Occipital lobe (tissue), 1 donor: ENCODE measurements at regions not wholly inside any gene's neighbourhood (a gene's known extent, or its start where the extent isn't known, plus 50 kb on each side); places are given as distances from the start of the nearest gene placed in this dataset.
A peak's percentile ranks its signal among the peaks of the same experiment; 100 is the strongest.

Experiments used
- DNase-seq: peaks from one replicate; lab custom pipeline; 2025; lab: John Stamatoyannopoulos, UW

DNA sequence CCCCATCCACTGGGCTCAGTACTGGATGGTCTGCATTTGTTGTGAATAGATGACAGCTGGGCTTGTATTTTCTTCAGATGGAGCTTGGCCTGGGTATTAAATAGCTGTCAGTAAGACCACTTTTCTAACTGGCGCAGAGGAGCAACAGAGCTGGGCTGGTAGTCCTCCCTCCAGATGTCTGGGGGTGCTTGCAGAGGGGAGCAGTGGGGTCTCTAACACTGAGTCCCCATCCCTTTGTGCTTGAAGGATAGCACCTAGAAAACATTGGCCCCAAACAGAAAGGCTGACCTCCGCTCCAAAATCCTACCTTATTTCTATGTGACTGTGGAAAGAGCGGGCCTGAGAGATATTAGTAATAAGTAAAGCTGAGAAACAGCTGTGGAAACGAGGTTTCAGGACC is 131.6 kb upstream of the E2F8 start:
- no peak for DNase-seq

DNA sequence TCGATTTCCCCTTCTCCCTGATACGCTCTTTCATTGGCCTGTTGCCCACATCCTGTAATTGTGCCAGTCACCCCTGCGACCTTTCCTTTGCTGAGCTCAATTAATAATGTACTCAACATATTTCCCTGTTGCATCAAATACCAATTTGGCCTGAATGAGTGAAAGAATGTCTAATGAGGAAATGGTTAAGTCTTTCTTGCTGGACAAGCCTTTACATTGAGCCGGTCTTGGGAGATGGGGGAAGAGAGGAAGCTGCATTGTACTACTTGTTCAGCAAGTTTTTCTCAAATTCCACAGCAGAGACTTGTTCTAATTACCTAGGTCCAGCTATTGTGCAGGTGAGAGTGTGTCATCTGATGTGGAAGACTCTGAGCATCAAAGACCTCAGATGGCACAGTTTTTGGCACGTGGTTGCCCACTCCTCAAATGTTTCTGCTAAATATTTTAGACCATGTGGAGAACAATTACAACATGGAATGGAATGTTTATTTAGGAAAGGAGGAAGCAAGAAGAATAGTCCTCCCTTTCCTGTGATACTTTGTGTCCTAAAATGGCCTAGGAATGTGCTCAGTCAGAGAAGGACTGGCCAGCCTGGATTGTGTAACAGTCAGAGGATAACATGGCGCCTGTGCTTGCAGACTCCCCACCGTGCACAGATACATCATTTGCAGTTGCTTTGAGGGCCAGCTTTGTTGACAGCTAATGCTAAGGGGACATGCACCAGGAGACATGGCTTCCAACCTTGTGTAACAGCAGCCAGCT is 129.5 kb upstream of the E2F8 start:
- DNase-seq, result no peak

DNA sequence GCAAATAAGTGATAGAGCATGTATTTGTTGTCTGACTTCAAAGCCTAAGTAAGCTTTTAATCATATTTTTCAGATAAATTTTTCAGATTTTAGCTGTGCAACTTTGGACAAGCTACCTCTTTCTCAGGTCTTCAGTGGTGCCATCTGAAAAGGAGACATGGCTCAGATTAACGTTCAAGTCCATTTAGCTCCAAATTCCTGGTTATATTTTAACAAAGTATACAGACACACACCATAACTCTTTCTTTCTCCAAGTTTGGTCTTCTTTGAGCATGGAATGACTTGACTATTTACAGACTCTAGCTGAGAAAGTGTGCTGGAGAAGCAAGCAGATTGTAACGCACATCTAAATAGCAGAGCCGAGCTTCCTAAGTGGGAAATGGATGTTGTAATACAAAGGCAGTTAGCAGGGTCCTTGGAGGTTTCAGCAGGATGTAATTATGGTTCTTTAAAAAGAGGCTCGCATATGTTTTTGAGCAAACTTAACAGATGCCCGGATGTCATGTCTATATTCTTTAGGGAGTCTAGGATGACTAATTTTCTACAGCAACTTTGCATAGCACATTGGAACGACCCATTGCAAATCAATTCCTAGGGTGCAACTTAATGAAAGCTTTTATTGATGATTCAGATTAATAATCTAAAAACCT is 128.1 kb upstream of the E2F8 start:
- DNase-seq, result no peak

DNA sequence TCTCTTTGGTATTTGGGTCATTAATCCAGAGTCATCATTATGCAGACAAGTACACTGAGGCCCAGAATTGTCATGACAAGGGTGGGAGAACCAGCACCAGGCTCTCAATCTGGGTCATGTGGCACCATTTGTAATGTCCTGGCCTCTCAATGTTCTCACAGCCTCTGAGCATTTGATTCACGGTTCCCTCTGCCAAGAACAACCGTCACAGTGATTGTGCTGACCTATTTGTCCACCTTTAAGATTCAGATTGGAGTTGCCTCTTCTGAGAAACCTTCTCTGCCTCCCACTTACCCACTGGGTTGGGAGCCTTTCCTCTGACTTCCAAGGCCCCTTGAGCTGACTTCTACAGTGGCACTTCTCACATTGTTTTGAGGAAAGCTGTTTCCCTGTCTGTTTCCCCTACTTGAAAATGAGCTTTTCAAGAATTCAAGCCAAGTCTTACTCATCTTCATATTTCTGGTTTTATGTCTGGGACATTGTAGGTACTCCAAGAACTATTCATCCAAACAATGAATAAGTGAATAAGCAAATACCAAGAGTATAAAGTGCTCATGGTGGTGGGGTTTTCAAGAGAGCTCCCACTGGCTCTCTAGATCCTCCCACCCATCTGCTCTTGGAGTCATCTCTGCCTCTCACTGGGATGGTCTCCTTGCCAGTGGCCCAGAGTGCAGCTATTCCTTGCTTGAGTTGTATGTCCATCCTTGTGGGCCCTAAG is 126.4 kb upstream of the E2F8 start:
- DNase-seq, result no peak

DNA sequence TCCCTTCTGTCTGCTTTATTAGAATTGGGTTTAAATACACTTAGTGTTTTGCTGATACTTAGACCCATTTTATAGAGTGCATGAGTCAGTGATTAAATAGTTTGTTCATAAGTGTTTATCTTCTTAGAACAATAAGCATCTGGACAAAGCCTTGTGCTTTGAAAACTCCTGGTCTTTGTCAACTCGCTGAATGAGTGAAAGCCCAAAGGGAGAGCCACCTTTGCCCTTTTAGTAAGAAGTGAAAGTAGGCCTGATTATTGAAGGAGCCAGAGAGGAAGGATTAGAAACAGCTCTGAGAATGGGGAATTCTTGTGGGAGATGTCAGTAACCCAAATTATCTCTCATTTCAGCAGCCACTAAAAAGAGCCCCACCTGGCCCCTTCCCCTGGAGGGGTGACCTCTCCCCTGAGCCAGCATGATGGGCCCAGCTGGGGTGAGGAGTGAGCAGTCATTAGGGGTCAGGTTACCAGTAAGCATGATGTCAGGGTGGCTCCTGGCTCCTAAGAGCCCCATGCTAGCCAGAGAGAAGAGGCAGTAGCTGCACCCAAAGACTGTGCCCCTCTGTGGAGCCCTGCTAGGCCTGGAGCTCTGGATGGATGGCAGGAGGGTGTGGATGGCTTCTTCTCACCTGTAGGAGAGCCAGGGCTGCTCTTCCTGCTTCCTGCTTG is 125.1 kb upstream of the E2F8 start:
- DNase-seq, result no peak

DNA sequence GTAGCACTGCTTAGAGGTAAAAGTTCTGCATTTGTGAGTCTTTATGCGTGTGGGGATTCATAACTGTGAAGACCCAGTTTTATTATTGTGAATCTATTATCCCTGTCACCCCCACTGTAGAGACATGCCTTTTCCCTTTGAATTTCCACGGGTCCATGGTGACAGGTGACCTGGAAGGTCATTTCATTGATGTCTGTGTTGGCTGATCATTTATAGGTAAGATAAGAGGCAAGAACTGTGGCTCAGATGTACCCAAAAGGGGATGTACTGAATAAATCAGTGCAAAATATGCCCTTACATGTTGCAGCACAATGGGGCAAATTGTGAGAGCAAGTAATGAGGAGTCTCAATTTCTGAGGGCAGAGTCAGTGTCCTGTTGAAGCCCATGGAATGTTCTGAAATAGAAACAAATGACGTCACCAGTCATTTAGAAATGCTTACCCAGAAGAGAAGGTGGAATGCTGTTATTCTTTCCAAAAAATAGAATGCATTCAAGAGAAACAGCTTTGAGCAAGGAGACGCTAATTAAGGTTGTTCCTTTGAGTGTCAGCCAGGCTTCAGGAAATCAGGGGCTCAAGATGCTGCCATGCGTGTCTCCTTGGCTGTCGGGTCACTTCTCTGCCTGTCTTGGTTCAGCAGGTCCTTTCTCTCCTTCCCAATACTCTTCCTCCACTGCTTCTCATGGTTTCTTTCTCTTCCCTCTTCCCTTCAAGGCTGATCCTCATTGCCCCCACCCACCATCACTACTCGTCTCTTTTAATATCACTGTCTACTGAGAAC is 118.7 kb upstream of the E2F8 start:
- no peak for DNase-seq

DNA sequence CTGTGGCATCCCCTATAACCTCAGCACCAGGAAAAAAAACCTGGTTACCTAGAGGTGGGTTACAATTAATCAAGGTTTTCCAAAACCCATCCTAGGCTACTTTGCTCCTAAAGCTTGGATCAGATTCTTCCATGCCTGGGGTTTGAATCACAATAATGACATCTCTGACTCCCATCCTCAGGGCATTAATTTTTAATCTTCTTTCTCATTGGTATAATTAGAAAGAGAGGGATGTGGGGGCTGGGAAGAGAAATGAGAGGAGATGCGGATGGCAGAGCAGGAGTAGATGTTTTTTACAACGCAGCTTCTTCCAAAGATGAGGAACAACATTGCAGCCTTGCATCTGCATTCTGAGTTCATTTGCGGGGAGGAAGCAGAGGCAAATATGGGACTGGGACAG is 117.2 kb upstream of the E2F8 start:
- DNase-seq, result no peak

DNA sequence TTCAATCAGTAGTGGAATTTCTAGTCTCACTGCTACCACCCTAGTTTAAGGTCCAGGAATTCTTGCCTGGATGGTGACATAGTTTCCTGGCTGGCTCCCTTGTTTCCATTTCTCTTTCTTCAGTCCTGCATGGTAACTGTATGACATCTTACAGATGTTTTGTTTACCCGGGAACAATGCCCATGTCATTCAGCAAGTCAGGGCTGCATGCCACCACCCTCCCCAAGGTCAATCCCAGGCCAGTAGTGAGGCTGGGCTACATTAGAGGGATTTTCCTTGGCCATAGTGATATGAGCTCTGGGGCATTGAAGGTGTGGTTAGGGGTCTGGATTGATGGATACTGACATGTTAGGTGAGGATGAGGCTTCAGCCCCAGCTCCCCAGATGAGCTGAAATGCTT is 114.9 kb upstream of the E2F8 start:
- no peak for DNase-seq

DNA sequence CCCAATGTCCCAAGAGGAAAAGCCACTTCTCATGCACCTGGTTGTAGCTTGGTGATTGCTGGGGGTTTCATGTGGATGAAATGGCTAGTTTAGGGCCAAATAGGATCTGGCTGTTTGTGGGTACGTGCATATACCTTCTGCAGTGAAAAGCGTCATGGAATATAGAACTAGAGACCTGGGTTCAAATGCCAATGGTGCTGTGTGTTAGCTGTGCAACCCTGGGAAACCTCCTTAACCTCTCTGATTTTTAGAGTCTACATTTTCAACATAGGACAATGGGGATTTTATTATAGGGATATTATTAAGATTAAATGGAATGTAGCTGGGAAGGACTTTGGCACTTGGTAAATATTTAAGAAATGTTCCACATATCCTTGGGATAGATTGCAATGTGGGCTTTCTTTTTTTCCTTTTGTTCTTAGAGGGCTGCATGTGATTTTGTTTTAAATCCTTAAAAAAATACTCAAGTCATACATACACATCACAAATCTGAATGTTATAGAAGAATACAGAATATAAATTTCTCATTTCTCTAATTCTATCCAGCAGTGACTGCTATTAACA is 112.6 kb upstream of the E2F8 start:
- no peak for DNase-seq

DNA sequence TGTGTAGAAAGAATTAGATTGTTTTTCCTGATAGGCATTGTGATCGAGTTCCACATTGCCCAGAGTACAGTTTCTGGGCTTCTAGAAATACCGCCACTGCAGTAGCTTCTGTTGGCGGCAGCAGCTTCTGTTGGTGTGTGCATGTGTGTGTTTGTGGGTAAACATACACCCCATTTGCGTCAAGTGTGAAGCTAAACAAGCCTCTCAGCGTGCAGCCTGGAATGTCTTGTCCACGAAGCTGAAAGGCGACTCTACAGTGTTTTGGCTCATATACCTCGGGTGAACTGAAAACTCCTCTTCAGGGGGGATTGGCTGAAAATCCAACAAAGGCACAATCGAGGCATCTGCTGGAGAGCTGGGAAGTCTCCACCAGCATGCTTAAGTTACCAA is 112.0 kb upstream of the E2F8 start:
- DNase-seq, result no peak

DNA sequence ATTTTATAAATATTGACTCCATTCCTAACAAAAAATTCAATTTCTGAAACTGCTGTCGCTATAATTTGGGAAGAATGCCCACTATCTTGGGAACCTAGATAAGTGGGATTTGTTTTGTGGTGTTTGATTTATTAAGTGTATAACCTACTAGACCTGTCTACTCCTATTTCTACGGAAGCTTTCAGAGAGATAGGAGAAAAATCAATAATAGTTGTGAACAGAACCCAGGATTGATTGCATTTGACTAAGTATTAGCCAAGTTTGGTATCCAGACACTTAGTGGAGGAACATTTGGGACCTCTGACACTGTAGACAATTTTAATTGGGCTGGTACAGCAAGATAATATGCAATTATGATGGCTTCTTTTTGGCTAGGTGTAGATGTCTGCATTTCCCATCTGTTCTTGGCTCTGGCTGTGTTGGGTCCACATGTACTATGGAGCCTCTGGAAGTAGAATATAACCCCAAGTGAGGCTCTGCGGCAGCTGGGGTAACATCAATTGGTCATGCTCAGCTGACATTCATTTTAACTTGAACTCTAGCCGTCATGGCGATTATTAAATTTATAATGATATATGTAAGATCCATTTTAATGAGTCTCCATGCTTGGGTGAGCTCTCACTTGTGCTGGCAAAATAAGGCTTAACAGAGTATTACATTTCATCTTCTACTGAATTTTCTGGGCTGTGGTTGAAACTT is 111.5 kb upstream of the E2F8 start:
- DNase-seq, result no peak

DNA sequence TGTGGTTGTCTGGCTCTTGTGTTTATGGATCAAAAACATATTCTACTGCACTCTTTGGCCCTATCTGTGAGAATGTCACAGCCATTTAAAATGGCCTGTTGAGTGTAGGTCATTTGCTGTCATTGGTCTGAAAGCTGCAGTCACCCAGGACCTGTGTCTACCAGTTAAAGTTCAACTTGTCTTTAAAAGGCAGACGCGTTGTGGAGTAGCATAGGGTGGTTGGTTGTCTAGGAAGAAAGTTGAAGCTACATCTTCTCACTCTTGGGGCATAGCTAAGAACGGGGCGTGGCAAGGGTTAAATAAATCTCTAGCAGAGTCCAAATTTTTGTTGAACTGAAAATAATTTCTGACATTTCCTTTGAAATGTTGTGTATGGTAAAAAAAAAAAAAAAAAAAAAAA is 110.7 kb upstream of the E2F8 start:
- no peak for DNase-seq

DNA sequence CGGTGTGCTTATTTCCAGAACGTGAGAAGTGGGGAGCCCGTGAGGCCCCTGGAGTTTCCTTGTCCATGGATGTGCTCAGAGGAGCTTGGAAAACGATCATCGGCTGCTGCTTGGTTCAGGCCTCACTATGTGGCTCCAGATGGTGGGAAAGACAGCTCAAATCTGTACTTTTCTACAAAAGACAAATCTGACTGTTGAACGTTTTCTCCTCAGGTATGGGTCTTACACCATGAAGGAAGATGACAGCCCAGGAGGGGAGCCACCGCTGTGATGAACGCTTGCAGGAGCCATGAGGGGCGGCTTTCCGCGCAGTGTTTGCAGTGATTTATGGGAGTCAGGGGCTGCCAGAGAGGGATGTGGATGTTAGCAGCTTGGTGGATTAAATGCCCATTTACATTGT is 109.4 kb upstream of the E2F8 start:
- DNase-seq, result no peak

DNA sequence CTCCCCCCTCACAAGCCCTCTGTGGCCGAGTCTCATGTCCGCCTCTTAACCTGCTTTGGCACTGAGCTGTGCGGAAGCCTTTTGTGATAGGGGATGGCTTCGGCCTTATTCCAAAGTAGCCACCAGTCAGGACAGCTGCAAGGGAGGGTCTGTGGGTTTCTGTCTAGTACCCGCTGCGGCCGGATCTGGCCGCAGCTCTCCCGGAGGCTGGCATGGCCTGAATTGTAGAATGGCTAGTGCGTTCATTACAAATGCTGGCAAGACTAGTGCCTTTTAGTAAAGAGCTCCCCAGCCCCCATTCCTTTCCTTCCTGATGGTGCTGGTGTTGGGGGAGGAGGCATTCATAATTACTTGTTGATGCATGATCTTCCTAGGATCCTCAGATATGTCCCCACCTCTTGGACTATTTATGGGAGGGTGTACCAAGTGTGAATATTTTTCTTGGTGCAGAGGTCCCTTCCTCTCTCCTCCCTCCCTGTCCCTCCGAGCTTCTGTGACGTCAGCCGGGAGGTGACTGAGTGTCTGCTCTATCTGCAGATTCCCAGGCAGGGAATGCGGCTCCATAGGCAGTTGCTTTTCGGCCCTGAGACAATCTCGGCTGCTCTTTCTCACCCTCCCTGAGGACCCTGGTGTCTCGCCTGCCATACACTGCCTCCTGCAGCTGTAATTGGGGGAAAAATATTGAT is 108.7 kb upstream of the E2F8 start:
- DNase-seq, result no peak

DNA sequence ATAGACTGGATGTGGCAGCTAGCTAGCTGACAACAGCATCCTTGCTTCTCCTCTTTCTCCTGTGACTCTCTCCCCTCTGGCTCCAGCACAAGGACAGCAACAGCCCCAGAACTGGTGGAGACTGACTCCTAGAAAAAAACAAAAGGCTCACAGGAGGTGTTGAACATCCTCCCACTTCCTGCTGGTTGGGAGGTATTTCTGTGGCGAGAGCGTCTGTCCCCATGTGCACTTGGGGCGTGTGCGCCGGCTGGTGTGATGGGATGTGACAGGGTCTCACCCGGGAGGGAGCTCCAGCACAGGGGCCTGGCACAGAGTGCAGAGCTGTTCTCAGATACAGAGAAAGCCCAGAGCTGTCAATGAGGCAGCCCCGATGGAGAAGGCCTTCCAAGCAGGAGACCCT is 107.2 kb upstream of the E2F8 start:
- DNase-seq, result no peak

DNA sequence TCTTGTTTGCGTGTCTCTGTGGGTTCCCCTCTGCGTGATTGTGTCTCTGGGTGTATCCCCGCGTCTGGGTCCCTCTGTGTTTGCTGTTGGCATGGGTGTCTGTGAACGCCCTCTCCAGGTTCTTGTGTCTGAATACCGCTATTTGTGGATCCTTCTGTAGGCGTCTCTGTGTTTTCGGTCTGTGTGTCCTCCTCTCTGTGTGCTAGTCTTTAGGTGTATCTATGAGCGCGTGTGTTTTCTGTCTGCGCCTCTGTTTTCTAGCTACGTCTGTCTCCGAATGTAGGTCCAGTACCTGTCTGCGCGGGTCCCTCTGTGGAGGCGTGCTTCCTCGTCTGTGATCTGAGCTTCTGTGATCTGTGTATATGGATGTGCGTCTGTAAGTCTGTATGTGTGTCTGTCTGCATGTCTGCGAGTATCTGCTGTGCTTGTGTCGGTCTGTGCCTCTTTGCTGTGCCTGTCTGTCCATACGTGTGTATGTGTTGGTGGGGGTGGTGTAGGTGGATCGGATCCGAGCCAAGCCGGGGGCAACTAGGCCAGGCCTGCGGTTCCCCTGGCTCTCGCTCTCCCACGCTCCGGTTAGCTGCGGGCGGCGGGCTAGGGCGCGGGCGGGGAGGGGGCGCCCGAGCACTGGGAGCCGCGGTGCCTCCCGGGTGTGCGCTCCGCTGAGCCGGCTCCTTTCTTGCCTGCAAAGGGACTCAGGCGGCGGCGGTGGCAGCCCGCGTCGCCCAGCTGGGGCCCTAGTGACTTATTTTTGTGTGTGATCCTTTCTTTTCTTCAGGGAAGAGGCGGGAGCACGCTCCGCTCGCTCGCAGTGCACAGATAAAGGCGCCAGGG is 105.3 kb upstream of the E2F8 start:
- peak; percentile 66 for DNase-seq

DNA sequence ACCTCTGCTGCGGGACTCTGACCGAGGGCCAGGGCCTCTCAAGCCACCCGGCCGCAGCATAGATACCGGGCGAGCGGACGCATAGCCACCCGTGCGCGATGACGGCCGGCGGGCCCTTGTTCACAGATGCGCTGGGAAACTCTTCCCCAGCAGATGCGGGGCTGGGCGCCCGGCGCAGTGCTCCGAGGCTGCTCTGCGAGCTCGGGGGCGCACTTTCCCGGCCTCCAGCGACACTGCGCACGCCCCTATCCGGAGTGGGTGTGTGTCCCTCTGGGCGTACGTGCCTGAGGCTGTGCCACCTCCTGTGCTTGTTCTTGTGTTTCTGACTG is 104.7 kb upstream of the E2F8 start:
- DNase-seq, result peak; percentile 66

DNA sequence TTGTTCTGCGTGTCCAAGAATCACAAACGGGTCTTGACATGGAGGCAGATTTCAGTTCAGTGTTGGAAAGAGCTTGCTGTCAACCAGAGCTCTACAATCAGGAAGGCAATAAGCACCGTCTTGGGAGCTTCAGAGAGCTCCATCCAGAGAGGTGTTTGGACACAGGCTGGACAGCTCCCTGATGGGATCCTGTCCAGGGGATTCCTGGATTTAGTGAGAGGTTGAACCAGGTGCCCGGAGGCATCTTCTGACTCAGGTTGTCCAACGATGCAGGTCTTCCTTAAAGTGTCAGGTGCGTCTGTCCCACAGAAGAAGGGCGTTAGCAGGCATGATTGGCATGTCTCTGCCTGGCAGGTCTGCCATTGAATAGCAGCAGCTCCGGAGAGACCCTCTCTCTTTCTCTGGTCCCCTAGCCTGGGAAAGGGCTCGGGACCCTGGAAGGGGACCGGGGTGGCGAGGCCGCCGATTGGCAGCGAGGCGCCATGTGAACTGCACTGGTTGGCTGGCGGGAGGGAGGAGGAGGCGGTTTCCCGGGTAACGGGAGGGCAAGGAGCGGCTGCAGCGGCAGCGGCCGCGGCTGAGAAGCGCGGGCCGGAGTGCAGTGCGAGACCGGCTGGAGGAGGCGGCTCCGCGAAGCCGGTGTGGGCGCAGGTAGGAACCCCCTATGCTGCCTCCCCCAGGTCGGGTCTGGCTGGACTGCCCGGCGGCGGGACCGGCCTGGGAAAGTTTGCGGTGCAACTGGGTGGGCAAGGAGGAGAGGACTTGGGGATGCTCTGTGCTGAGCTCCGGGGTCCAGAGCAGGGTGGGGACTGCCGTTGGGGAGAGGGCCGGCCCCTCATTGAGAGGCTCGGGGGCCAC is 104.1 kb upstream of the E2F8 start:
- peak; percentile 61 for DNase-seq
